ENCODE measurements at regions not wholly inside any gene's neighbourhood (a gene's known extent, or its start where the extent isn't known, plus 50 kb on each side); places are given as distances from the start of the nearest gene placed in this dataset.

GRCh38 chr2:216553482-216554240 is 55.0 kb downstream of the RPL37A start:
- DNase-seq, result no peak

GRCh38 chr2:216554286-216554685 is 55.6 kb downstream of the RPL37A start:
- DNase-seq, result no peak

DNA sequence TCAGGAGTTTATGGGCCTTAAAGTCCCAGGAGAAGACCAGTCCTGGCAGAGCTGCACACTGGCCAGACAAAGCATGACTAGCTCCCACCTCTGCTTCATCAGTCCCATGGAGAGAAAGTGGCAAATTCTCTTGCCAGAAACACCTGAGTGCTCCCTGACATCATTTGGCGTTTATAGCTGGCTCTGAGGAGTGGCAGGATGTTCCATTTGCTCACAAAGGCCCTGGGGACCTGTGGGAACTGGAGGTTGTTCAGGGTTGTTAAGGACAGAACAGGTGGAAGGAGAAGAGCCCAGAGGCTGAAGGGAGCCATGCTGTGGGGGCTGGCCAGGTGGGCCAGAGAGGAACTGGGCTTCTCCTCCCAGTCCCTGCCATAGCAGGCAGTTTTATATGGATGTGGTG is 56.1 kb downstream of the RPL37A start:
- DNase-seq, result no peak

- DNase-seq, result no peak
These were observed 56.6 kb downstream of the RPL37A start for GRCh38 chr2:216555274-216555673.

DNA sequence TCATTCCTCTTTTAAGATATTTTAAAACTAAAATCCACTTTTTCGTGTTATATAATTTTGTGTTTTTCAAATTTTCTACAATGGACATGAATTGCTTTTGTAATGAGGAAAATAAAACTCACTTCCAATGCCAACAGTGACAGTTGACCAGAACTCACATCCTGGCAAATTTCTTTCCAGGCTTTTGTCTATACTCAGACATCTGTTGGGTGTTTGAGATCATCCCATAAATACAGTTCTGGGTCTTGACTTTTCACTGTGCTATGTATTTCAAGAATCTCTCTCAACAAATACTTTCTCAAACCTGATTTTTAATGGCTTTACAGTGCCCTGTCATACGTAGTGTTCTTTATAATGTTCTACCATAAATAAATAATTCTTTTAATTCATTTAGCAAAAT is 57.6 kb downstream of the RPL37A start:
- no peak for DNase-seq

GRCh38 chr2:216557413-216557812 is 58.8 kb downstream of the RPL37A start:
- DNase-seq, result peak; percentile 81

GRCh38 chr2:216557820-216558219 is 59.2 kb downstream of the RPL37A start:
- peak; percentile 73 for DNase-seq

DNA sequence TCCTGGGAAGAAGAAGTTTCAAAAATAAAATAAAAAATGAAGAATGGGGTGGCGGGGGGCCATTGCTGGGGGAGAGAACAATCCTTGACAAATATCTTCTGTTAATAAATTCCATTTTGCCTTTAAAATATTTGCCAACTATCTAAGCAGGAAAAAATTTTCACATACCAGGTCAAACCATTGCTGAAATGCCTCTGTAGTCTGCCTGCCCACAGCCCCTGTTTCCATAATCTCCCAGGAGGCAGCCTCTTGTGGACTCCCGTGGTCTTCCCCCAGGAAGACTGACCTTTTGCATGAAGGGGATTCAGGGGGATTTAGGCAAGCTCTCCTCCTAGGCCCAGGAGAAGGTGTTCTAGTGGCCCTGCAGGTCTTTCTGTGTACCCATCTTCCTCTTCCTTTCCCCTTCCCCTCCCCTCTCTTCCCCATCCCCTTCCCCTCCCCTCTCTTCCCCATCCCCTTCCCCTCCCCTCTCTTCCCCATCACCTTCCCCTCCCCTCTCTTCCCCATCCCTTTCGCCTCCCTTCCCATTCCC is 61.0 kb downstream of the RPL37A start:
- no peak for DNase-seq

DNA sequence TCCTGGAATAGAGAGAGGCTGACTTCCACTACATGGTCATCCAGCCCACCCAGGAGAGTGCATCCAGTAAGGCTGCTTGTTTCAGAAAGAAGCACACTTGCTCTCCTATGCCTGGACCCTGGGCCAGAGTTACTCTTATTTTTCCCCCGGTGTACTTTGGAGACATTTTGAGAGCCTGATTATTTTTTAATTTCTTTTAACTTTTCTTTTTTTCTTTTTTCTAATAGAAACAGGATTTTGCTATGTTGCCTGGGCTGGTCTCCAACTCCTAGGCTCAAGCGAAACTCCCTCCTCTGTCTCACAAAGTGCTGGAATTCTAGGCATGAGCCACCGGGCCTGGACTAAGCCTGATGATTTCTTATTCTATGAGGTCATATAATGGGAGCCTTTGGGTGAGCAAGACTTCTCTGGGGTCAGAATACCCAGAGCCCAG is 62.2 kb downstream of the RPL37A start:
- peak; percentile 61 for DNase-seq

DNA sequence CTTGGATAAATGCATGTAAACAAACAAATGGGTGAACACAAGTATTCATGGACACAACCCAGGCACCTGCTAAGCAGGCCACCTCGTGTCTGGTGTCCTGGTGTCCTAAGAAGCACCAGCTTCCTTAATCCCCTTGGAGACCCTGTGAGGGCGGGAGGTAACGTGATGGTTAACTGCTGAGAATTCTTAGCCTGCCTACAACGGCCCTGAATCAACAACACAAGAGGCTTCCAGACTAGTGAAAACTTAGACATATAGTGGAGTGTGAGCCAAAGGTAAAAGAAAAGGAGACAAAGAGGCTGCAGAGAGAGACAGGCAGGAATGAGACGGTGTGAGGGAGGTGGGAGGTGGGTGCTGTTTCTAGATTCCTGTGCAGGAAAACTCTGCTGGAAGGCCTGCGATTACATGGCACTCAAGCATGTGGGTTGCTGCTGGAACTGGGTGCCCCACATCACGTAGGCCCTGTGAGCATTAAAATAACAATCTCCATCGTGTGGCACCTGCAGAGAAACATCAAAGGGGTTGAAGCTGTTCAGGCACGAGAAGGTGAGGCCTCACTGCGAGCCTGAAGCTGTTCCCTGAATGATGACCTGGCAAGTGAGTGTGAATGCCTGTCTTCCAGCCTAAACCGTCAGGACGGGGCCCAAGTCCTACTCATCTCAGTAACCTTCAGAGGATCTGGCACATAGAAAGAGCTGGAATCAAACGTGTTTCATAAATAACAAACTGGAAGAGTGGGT is 64.2 kb downstream of the RPL37A start:
- DNase-seq, result no peak

- no peak for DNase-seq
These were observed 65.0 kb downstream of the RPL37A start for GRCh38 chr2:216563646-216564045.

GRCh38 chr2:216564611-216565010 is 66.0 kb downstream of the RPL37A start:
- DNase-seq, result no peak

DNA sequence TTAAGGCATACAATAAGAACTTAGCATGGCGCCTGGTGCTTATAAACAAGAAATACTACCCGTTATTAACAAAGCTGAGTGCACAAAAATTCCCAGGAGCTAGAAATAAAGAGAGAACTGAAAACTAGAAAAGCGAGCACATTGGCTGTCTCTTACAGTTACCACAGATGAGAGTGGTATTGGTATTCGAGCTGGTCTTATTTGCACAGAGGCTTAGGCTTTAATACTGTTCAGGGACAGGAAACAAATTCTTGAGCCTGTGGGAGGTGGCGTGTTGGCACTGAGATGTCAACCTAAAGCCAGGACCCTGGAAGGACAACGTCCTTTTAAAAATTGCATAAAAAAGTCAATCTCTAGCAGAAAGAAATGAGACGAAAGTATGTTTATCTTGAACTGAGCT is 67.3 kb upstream of the IGFBP2 start:
- no peak for DNase-seq

GRCh38 chr2:216568576-216568975 is 64.6 kb upstream of the IGFBP2 start:
- DNase-seq, result no peak

- DNase-seq, result no peak
These were observed 63.5 kb upstream of the IGFBP2 start for GRCh38 chr2:216569765-216570164.

- DNase-seq, result no peak
These were observed 62.9 kb upstream of the IGFBP2 start for GRCh38 chr2:216570357-216570756.

- no peak for DNase-seq
These were observed 61.9 kb upstream of the IGFBP2 start for GRCh38 chr2:216571178-216571908.

DNA sequence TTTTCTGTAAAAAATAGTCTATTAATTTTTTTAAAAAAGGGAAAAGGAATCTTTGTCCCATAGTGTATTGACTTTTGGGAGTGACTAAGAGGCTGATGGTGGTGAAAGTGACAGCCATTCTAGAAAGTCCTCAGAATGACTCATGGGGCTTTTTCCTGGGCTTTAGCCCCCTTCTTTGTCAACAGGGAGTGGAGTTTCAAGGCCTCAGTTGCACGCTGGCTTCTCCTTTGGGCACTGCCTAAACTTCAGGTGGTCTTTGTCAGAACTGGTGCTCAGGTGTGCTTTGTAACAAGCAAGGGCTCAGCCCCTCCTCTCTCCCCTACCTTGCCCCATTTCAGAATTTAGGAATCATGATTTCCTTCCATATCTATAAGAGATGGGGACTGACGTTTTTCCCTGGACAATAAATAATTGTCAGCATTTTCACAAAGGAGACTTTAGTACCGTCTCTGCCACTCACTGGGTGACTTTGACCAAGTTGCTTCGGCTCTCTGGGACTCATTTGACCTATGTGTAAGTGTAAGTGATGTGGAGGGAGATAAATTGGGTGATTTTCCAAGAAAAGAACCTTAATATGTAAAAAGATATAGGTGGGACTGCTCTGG is 61.2 kb upstream of the IGFBP2 start:
- DNase-seq, result no peak

DNA sequence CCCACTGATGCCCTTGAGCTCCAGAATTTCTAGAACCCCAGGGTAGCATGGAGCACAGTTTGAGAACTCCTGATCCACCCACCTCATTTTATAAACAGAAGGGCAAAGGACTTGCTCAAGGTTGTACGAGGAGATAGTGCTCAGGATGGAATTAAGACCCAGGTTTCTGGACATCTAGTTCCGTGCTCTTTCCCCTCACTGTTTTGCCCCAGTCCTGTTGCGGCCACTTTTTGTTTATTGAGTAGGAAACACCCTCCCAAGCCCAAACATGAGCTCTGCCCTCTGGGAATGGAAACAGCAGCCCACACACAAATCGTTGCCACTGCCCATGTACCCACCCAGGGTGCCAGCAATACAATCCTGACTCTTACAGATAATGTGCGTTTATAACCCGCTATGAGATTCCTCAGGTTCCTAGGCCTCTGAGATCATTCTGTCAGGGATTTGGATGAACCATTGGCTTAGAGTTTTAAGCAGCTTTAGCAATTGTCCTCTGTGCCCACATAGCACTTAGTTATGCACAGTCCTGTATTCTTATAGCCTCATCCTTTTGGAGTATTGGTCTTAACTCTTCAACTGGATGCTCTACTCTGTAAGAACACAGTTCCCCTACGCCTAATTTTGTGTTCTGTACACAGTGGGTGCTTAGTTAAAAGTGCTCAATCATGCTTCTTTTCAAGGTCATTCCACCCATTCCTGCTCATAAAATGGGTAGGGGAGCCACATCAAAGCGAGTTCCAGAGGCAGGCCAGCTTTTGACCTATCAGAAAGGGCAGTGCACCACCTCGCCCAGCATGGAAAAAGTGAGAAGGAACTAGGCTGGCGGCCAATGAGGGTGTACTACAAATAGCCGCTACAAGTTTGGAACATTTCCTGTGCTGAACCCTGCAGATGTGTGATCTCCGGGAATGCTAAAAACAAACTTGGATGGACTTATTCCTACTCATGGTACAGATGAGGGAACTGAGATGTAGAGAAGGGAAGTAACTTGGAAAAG is 60.3 kb upstream of the IGFBP2 start:
- DNase-seq, result no peak

DNA sequence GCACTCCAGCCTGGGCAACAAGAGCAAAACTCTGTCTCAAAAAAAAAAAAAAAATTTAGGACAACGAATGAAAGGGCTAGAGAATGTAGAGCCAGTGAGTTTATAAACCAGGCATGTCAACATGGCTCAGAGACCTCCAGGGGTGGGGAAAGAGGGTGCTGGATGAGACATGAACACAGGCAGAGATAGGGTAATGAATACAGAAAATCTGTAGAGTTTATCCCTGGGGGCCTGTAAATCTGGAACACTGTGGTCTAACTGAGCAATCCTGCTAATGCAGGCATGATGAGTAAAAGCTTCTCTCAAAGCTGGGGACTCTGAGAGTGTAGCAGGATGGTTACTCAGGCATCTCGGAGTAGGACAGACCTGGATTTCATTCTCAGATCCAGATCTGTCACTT is 59.2 kb upstream of the IGFBP2 start:
- DNase-seq, result no peak

DNA sequence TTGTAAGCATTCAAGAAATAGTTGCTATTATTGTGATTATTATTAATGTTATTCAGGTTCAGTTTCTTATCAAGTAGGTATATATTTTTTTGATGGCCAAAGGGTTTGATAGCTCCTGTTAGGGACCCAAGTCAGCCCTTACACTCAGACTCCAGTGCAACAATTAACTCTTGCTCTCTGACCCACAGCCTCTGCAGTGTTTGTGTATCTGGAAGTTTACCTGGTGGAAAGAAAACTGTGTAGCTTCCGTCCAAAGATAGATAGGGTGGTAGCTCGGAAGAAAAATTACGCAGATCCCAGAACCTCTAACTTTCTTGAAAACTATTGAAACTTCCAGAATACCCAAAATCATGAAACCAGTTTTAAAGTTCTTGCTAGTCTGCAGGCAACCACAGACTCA is 58.6 kb upstream of the IGFBP2 start:
- DNase-seq, result no peak

DNA sequence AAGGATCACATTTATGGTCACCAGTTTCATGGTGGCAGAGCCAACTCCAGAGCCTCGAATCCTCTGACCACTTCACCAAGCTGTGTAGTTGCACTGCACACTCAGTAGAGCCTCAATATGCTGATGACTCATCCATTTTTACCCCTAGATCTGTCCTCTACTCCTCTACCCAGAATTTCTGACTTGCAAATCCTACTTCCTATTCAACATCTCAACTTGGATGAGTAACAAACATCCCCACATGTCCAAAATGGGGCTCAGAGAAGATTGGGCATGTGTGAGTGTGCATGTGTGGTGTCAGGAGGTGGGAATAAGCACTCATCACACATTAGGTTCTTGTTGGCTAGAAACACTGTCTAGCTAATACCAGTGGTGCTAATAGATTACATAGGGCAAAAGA is 57.8 kb upstream of the IGFBP2 start:
- DNase-seq, result no peak
